ENCODE measurements at regions not wholly inside any gene's neighbourhood (a gene's known extent, or its start where the extent isn't known, plus 50 kb on each side); places are given as distances from the start of the nearest gene placed in this dataset.

DNA sequence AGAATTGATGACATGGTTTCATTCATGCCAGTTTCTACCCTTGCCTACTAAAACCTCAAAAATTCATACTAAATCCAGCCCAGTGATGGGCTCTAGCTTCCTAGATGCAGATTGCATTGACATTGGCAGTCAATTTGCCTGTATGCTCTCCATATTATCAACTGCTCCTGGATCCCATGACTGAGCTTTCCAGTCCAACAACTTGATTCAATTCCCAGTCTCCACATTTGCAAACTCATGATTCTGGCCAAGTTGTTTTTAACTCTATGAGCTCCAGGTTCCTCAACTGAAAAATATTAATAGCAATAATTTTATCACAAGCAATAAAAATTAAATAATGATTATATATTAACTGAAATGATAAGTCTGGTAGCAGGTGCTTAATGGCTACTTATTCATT, 51.0 kb upstream of the DSC1 start:
- Histone ChIP-seq H3K27ac (no peak overlapping the region), H3K4me1 (no peaks in the 10 kb centered on the region), H3K27me3 (no peaks in the 10 kb centered on the region), H3K9me3 (no peaks in the 10 kb centered on the region), H3K4me3 (no peak overlapping the region), H3K36me3 (replicated peaks in 1 of 2; ENCODE audit: insufficient read depth in 1 of 2, low read depth in 2 of 2) (no peaks in the 10 kb centered on the region)
- ATAC-seq (no peak), DNase-seq (no peak)
- TF ChIP-seq, protein P1, sequence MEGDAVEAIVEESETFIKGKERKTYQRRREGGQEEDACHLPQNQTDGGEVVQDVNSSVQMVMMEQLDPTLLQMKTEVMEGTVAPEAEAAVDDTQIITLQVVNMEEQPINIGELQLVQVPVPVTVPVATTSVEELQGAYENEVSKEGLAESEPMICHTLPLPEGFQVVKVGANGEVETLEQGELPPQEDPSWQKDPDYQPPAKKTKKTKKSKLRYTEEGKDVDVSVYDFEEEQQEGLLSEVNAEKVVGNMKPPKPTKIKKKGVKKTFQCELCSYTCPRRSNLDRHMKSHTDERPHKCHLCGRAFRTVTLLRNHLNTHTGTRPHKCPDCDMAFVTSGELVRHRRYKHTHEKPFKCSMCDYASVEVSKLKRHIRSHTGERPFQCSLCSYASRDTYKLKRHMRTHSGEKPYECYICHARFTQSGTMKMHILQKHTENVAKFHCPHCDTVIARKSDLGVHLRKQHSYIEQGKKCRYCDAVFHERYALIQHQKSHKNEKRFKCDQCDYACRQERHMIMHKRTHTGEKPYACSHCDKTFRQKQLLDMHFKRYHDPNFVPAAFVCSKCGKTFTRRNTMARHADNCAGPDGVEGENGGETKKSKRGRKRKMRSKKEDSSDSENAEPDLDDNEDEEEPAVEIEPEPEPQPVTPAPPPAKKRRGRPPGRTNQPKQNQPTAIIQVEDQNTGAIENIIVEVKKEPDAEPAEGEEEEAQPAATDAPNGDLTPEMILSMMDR (IDR thresholded peaks at IDR 0.05): no peak
- no peak for TF ChIP-seq POLR2A (IDR thresholded peaks at IDR 0.05)
- intact Hi-C loops (cut with DNase I): no loop called here

GRCh38 chr18:31217038-31217849, 54.6 kb upstream of the DSC1 start:
- Histone ChIP-seq H3K4me3 (no peak overlapping the region), H3K4me1 (no peaks in the 10 kb centered on the region), H3K9me3 (no peaks in the 10 kb centered on the region), H3K36me3 (replicated peaks in 1 of 2; ENCODE audit: insufficient read depth in 1 of 2, low read depth in 2 of 2) (no peaks in the 10 kb centered on the region), H3K27me3 (no peaks in the 10 kb centered on the region), H3K27ac (no peak overlapping the region)
- intact Hi-C loops (cut with DNase I): no loop called here
- 72 to 75% methylated on average over 12 of the region's 12 CpGs for WGBS, 2 donors
- ATAC-seq (no peak), DNase-seq (peak in 2 of 4 donors; percentile 24 to 60)
- TF ChIP-seq POLR2A (IDR thresholded peaks at IDR 0.05): no peak
- TF ChIP-seq, protein P1 (IDR thresholded peaks at IDR 0.05): no peak

GRCh38 chr18:31218671-31219383, 56.2 kb upstream of the DSC1 start:
- Histone ChIP-seq H3K36me3 (replicated peaks in 1 of 2; ENCODE audit: insufficient read depth in 1 of 2, low read depth in 2 of 2) (no peaks in the 10 kb centered on the region), H3K27me3 (no peaks in the 10 kb centered on the region), H3K4me1 (no peaks in the 10 kb centered on the region), H3K9me3 (no peaks in the 10 kb centered on the region), H3K27ac (no peak overlapping the region), H3K4me3 (no peak overlapping the region)
- intact Hi-C loops (cut with DNase I): no loop called here
- TF ChIP-seq, protein P1 (IDR thresholded peaks at IDR 0.05): no peak
- TF ChIP-seq POLR2A (IDR thresholded peaks at IDR 0.05): no peak
- ATAC-seq (no peak), DNase-seq (no peak)
- WGBS, 2 donors: 86 to 89% methylated on average over 4 of the region's 4 CpGs

GRCh38 chr18:31219395-31219794, 56.7 kb upstream of the DSC1 start:
- H3K4me1 ChIP-seq: no peaks in the 10 kb centered on the region
- 82 to 94% methylated on average over 2 of the region's 2 CpGs for WGBS, 2 donors
- H3K27me3 ChIP-seq: no peaks in the 10 kb centered on the region
- H3K36me3 ChIP-seq (replicated peaks in 1 of 2; ENCODE audit: insufficient read depth in 1 of 2, low read depth in 2 of 2): no peaks in the 10 kb centered on the region
- no peak overlapping the region for H3K27ac ChIP-seq
- ATAC-seq (no peak), DNase-seq (no peak)
- no peaks in the 10 kb centered on the region for H3K9me3 ChIP-seq
- TF ChIP-seq, protein P1 (IDR thresholded peaks at IDR 0.05): no peak
- no peak for TF ChIP-seq POLR2A (IDR thresholded peaks at IDR 0.05)
- H3K4me3 ChIP-seq: no peak overlapping the region
- intact Hi-C loops (cut with DNase I): no loop called here
